ENCODE measurements at regions not wholly inside any gene's neighbourhood (a gene's known extent, or its start where the extent isn't known, plus 50 kb on each side); places are given as distances from the start of the nearest gene placed in this dataset.

DNA sequence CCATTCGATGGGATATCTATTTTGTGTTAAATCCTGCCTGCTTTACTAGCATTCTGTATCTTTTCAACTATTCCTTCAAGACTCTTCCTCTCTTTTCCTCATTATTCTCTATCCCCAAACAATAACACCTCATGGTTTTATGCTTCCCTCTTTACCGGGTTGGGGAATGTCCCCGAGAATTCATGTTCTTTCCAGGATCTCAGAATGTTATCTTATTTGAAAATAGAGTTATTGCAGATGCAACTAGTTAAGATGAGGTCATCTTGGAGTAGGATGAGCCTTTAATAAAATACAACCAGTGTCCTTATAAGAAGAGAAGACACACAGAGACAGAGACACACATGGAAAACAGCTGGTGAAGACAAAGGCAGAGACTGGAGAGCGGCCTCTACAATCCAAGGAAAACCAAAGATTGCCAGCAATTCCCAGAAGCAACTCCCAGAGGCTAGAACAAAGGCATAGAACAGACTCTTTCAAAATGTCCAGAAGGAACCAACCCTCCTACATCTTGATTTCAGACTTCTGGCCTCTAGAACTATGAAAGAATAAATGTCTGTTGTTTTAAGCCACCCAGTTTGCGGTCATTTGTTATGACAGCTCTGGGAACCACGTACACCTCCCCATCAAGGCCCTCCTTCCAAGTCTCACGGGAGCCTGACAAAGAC lies 126.8 kb upstream of the TNFAIP3 start:
- TF ChIP-seq, protein P1, sequence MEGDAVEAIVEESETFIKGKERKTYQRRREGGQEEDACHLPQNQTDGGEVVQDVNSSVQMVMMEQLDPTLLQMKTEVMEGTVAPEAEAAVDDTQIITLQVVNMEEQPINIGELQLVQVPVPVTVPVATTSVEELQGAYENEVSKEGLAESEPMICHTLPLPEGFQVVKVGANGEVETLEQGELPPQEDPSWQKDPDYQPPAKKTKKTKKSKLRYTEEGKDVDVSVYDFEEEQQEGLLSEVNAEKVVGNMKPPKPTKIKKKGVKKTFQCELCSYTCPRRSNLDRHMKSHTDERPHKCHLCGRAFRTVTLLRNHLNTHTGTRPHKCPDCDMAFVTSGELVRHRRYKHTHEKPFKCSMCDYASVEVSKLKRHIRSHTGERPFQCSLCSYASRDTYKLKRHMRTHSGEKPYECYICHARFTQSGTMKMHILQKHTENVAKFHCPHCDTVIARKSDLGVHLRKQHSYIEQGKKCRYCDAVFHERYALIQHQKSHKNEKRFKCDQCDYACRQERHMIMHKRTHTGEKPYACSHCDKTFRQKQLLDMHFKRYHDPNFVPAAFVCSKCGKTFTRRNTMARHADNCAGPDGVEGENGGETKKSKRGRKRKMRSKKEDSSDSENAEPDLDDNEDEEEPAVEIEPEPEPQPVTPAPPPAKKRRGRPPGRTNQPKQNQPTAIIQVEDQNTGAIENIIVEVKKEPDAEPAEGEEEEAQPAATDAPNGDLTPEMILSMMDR (IDR thresholded peaks at IDR 0.05; ENCODE audit: low read length) = no peak
- no peak for TF ChIP-seq EZH2 (IDR thresholded peaks at IDR 0.05; ENCODE audit: borderline replicate concordance, low read length)

Measured in OCI-LY1 (cell line).